Caki2 (cell line): ENCODE measurements at regions not wholly inside any gene's neighbourhood (a gene's known extent, or its start where the extent isn't known, plus 50 kb on each side); places are given as distances from the start of the nearest gene placed in this dataset.

ENCODE experiments used
- DNase-seq: peaks from one replicate; pipeline ENCODE4 v3.0.0-alpha.2; 2015; ENCODE audit warnings: low read depth
- in situ Hi-C: cut with HindIII; loops from 2 replicates; pipeline ENCODE4 v1.10.0; 2016; ENCODE audit warnings: low sequenced_read_pairs, low pct_unique_long_range_greater_than_20kb, mixed read lengths

- in situ Hi-C loops = no loop called here
- DNase-seq = no peak
These were observed 168.5 kb upstream of the BDNF start for GRCh38 chr11:27868709-27869108.

- in situ Hi-C loops = no loop called here
- no peak for DNase-seq
These were observed 168.0 kb upstream of the BDNF start for GRCh38 chr11:27868226-27868625.

DNA sequence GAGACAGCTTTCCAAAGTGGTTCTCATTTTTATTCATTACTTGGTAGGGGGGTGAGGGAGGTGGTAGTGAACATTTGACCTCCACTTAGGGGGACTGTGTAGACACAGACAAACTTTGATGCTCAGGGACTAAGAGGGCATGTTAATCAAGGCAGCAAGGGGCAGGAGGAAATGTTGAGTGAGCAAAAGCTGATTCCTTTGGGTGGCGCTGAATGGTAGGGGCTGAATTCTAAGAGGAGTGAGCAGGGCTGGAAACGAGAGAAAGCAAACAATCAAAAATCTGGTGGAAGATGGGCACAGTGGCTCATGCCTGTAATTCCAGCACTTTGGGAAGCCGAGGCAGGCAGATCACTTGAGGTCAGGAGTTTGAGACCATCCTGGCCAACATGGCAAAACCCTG, 164.8 kb upstream of the BDNF start:
- in situ Hi-C loops = no loop called here
- no peak for DNase-seq

GRCh38 chr11:27864611-27865010, 164.4 kb upstream of the BDNF start:
- DNase-seq = no peak
- in situ Hi-C loops = no loop called here

GRCh38 chr11:27864091-27864491, 163.8 kb upstream of the BDNF start:
- DNase-seq = peak; percentile 85
- in situ Hi-C loops = no loop called here

DNA sequence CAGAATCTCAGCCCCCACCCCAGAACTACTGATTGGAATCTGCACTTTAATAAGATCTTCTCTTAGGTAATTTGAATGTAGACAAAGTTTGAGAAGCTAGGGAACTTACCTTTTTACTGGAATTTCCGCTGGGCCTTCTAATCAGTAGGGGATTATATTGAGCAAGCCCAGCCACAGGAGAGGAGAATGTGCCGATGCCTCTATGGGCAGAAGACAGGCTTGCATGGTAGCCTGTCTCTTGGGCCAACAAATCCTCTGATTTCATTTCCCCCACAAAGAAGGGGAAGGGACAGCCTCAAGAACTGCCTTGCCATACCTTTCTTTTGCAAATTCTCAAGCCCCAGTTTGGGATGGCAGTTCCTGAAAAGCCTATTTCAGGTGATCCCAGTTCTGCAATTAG, 163.4 kb upstream of the BDNF start:
- no peak for DNase-seq
- in situ Hi-C loops = no loop called here

GRCh38 chr11:27861706-27862430, 161.6 kb upstream of the BDNF start:
- in situ Hi-C loops = no loop called here
- peak; percentile 33 for DNase-seq

- in situ Hi-C loops = no loop called here
- no peak for DNase-seq
These were observed 160.6 kb upstream of the BDNF start for GRCh38 chr11:27860811-27861210.

- no peak for DNase-seq
- in situ Hi-C loops = no loop called here
These were observed 158.6 kb upstream of the BDNF start for GRCh38 chr11:27858866-27859265.

DNA sequence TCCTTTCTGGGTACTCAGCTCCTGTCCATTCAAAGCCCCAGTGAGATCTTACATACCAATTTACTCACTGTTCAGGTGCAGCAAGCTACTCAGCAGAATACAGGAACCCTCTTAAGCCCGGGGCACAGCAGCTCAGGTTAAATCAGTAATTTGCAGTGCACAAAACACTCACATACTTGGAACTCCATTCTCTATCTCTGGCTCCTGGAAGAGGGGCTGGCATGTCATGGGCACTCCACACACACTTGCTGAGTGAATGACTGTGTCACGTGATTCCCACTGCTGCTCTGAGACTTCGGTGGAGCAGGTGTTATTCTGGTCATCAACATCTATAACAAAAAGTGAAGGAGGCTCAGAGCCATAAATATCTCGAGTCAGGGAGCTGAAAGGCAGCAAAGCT, 157.3 kb upstream of the BDNF start:
- in situ Hi-C loops = no loop called here
- DNase-seq = no peak

DNA sequence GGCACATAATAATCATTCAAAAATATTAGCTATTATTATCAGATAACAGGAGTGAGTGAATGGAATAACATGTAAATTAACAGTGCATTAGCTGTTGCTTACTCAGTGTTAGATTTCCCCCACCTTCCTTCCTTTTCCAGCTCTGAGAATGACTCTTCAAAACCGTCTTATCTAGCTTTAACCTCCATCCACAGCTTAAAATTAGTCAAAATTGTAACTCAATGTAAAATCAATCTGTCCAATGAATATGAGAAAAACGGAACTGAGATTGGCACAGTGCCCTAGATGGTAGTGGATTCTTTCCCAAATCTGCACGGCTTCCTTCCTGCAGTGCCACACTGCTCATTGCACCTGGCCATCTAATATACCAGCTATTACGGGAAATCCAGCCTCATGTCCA, 156.8 kb upstream of the BDNF start:
- in situ Hi-C loops = no loop called here
- no peak for DNase-seq

DNA sequence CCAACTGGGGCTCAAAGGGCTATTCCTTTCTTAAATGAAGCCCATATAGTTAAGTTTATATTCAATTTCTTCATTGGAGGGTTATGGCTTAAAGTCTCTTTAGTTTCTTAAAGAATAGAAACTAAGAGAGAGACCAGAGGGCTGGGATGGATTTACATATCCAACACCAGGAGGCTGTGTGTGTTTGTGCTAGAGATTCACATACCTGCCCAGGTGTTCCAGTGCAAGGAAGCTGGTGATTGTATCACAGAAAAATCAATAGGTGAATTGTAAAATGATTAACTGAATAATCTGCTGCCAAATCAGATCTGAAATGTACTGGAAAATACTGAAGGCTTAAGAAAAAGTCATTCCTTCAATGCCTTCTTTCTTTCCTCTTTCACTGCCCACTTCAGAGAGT, 148.2 kb upstream of the BDNF start:
- in situ Hi-C loops = no loop called here
- DNase-seq = no peak

- in situ Hi-C loops = no loop called here
- no peak for DNase-seq
These were observed 147.2 kb upstream of the BDNF start for GRCh38 chr11:27847496-27847895.

GRCh38 chr11:27842290-27842689, 142.0 kb upstream of the BDNF start:
- DNase-seq = no peak
- in situ Hi-C loops = no loop called here

DNA sequence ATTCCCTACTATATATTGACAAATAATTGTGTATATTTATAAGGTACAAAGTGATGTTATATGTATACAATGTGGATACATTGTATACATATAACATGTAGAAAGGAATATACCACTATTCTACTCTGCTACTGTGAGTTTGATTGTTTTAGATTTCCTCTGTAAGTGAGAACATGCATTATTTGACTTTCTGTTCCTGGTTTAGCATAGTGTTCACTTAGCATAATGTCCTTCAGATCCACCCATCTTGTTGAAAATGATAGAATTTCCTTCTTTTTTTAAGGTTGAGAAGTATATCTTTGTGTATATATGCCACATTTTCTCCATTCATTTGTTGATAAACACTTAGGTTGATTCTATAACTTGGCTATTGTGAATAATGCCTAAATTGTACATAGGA, 140.8 kb upstream of the BDNF start:
- in situ Hi-C loops = no loop called here
- DNase-seq = no peak

GRCh38 chr11:27839226-27839913, 139.1 kb upstream of the BDNF start:
- no peak for DNase-seq
- in situ Hi-C loops = no loop called here

DNA sequence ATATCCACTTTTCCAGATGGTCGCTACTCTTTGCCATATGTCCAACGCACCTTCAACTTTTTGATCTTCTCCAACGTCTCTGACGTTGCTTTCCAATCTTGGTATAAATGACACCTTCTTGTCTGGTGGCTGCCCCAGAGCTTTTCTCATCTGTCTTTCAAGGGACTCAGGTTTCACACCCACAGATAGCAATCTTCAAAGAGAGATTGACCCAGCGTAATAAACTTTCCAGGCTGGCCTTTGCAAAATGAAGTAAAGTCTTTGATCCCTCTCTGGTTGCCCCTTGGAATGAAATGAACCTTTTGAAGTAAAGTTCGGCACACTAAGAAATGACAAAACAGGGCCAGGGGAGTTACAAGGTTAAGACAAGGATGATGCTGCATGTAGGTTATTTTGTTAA, 138.4 kb upstream of the BDNF start:
- in situ Hi-C loops = no loop called here
- DNase-seq = no peak

DNA sequence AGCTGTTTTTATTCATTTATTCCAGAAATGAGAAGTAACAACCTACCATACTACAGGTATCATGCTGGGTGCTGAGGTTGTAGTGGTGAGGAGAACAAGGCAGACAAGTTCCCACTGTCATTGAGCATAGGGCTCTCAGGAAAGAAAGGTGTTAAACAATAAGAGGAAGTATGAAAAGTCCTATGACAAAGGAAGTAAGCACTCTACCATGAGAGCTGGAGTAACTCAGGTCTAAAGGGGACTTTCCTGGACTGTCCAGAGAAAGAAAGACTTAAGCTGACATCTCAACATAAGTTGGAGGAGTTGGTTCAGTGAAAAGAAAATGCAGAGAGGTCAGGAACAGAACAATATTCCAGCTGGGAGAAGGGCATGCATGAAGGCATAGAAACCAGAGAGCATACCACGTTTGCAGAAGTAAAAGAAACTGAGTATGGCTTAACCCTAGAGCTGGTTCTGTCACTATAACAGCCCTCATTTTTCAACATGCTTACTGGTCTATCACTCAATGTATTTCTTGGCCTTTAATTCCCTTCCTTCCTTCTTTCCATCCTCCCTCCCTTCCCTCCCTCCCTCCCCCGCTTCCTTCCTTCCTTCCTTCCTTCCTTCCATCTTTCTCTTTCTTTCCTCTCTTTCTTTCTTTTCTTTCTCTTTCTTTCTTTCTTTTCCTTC, 137.8 kb upstream of the BDNF start:
- in situ Hi-C loops = no loop called here

DNA sequence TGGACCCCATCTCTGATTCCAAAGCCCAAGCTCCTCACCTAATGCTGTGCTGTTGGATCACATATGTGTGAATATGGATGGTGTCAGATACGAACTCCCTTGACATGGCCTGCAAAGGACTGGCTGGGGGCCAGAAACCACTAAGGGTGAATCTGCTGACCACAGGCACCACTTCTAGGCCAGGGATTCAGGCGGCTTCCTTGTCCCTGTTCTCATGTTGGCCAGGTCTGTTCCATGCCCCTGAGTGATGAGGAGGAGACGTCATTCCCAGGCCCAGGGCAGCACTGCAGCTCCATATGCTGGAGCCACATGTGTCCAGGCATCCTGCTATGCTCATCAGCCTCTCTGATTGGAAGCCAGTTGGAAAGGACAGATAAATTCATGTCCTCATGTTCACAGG, 130.0 kb upstream of the BDNF start:
- in situ Hi-C loops = no loop called here
- no peak for DNase-seq

More for the DNA sequence above, 137.8 kb upstream of the BDNF start:
- no peak for DNase-seq

DNA sequence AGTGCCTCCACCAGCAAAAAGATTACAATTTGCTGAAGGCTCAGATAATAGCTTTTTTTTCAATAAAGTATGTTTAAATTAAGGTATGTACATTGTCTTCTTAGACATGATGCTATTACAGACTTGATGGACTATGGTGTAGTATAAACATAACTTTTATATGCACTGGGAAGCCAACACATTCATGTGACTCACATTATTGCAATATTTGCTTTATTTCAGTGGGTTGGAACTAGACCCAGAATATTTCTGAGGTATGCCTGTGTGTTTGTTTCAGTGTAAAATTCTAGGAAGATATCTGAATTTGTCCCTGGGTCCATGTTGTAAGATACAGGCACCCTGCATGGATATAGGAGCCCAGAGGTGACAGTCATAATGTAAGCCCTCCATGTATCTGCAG, 120.0 kb upstream of the BDNF start:
- DNase-seq = no peak
- in situ Hi-C loops = no loop called here
